NCI-H510A treated with DMSO at 0.1 percent for 48 hours (cell line): ENCODE measurements at regions not wholly inside any gene's neighbourhood (a gene's known extent, or its start where the extent isn't known, plus 50 kb on each side); places are given as distances from the start of the nearest gene placed in this dataset.
"Not testable (repeated sequence)": the region's sequence is repeated elsewhere in the genome, so short reads cannot be mapped to it uniquely, and the experiment has no call there.

Experiments
- DNase-seq: peaks from one replicate; lab custom pipeline; 2025; lab: John Stamatoyannopoulos, UW

DNA sequence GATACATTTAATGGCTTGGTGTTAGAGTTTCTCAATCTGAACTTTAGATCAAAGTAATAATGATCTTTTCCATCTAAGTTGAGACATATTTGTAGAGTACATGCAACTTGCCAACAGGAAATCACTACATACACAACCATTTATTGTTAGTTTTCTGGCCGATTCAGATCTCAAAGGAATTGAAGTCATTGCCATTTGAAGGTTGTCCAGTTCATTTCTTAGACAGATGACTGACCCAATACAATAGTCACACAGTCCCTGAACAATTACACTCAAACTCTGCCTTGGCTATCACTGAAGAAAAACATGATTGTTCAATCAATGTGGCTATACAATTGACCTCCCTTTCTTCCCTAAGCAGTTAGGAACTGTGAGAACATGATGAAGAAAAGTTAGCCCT, 753.2 kb upstream of the RIOK2 start:
- no peak for DNase-seq

DNA sequence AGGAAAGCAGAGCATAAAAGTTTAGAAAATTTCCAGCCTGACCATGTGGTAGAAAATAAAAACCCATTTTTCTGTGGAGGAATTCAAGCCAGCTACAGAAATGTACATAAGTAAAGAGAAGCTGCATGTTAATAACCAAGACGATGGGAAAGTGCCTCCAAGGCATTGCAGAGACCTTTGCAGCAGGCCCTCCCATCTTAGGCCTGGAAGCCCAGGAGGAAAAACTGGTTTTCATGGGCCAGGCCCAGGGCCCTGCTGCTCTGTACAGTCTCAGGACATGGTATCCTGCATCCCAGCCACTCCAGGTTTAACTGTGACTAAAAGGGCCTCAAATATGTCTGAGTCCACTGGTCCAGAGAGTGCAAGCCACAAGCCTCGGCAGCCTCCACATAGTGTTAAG, 754.8 kb upstream of the RIOK2 start:
- DNase-seq: no peak

- DNase-seq: no peak
Measured at GRCh38 chr5:97943036-97943435, 760.0 kb upstream of the RIOK2 start.

DNA sequence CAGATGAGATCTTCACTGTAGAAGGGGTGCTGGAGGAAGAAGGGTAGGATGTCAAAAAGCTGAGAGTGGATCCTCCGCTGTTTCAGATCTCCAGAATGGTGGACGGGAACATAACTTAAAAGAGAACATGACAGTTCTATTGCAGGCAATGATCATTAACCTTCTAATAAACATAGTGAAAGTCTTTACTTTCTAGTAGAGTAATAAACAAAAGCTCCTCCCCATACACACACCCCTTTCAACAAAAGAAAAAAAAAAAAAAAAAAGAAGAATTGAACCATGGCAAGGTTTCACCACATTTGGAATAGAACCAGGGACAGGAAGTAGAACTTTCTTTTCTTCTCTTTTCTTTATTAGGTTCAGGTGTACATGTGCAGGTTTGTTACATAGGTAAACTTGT, 768.1 kb upstream of the RIOK2 start:
- no peak for DNase-seq

DNA sequence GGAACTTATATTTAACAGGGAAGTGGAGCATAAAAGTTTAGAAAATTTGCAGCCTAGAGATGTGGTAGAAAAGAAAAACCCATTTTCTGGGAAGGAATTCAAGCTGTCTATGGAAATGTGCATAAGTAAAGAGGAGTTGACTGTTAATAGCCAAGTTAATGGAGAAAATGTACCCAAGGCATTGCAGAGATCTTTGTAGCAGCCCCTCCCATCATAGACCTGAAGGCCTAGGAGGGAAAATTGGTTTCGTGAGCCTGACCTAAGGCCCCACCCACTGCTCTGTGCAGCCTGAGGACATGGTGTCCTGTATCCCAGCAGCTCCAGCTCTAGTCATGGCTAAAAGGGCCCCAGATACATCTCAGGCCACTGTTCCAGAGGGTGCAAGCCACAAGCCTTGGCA, 772.4 kb upstream of the RIOK2 start:
- no peak for DNase-seq

DNA sequence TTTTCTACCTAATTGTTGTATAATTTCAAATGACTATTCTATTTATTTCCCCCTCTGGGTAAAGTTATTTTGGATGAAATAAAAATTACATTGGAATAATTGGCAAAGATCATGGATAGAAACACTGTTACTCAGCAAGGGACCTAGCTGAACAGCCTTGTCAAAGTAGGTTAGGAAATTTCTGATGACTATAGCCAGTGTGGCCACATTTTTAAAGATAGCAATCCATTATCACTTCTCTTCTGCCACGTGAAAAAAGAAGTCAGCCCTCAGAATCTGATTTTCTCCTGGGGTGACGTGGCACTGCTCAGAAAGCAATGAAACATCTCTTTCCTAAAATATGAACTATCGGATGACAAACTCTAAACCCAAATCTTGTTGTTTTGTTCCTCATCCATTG, 784.2 kb upstream of the RIOK2 start:
- no peak for DNase-seq

GRCh38 chr5:97968346-97968745, 785.3 kb upstream of the RIOK2 start:
- DNase-seq: no peak

- DNase-seq: no peak
Measured at GRCh38 chr5:97979740-97980139, 793.7 kb upstream of the RGMB start.

DNA sequence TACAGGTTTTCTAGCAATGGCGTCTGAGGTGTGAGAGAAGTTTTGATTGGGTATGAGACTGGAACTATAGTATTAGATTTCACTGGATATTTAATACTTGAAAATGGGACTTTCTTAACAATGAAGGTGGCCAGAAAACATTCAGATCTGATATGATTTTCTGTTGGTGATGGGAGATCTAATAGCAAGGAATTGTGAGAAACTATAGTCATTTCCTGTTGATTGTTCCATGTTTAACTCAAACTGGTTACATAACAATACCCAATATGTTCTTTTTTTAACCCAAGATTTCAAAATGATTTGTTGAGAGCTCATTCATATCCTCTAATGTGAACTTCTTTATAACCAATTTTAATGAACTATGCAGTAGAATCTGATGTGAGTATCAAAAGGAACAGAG, 793.2 kb upstream of the RGMB start:
- DNase-seq: no peak

GRCh38 chr5:97986069-97986468, 787.4 kb upstream of the RGMB start:
- no peak for DNase-seq

DNA sequence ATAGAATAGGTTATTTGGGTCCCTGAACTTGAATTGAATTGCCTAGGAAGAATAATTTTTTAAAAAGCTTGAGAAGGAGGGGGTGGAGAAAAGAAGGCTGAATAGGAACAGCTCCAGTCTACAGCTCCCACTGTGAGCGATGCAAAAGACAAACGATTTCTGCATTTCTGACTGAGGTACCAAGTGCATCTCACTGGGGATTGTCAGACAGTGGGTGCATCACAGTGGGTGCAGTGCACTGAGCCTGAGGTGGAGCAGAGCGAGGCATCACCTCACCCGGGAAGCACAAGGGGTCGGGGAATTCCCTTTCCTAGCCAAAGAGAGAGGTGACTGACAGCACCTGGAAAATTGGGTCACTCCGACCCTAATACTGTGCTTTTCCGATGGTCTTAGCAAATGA, 782.2 kb upstream of the RGMB start:
- DNase-seq: no peak

DNA sequence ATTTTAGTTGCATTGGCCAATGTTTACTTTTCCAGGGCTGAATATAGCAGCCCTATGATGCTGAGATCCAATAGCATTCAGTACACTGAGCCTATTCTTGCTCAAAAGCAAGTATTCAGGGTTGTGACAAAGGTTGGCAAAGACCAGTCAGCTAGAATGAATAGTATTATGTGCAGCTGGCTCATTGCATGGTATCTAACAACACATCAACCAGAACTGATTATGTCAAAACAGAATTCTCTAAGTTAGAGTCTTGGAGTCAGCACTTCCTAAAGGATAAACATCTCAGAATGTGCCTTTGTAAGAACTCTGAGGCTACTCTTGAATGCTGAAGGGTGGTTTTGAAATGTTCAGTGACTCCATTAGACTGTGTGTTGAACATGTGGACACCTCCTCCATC, 774.5 kb upstream of the RGMB start:
- DNase-seq: no peak

GRCh38 chr5:98004463-98004862, 769.0 kb upstream of the RGMB start:
- no peak for DNase-seq

DNA sequence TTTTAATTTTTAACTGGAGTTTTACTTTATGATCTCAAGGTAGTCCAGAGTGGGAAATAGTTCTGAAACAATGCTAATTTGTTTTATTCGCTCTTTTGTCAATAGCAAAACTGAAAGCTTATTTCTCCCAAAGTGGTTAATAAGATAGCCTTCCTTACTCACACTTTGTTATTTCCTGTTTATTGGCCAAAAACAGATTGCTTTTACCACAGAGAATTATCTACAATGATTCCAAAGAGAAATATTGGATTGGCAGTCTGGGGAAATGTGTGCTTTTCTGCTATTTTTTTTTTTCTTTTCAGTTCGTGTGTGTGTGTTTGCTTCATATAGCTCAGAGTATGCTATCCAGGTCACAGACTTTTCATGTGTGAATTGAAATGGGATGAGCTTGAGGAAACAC, 756.7 kb upstream of the RGMB start:
- no peak for DNase-seq

GRCh38 chr5:98030273-98030672, 743.2 kb upstream of the RGMB start:
- not testable (repeated sequence) for DNase-seq

DNA sequence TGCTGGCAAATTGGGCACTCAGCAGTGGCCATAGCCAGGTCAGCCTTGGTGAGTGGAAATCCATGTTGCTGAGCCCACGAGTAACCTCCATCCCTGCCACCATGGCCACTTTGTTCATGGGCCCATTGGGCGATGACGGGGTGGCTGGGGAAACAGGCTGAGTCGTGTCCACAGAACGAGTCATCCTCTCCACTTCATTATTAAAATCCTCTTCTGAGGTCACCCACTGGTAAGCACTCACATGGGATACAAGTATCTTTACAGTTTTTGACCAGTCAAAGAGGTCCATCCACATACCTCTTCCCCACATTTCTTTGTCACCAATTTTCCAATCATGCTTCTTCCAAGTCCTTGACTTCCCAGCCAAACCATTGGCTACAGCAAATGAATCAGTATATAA, 742.4 kb upstream of the RGMB start:
- not testable (repeated sequence) for DNase-seq

DNA sequence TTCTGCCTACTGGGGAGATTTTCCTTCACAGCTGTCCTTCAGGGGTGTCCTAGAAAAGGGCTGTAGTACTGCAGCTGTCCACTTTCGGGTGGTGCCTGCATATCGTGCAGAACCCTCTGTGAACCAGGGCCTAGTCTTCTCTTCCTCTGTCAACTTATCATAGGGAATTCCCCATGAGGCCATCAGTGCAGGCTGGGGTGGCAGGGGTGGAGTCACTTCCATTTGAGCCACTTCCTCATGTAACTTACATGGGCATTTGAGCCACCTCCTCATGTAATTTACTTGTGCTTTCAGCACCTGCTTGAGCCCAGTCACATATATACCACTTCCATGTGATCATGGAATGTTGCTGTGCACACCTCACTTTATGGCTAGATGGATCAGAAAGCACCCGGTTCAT, 742.0 kb upstream of the RGMB start:
- no peak for DNase-seq

- no peak for DNase-seq
Measured at GRCh38 chr5:98031926-98032325, 741.5 kb upstream of the RGMB start.

- no peak for DNase-seq
Measured at GRCh38 chr5:98041661-98042060, 731.8 kb upstream of the RGMB start.

GRCh38 chr5:98042521-98042920, 730.9 kb upstream of the RGMB start:
- DNase-seq: no peak

- no peak for DNase-seq
Measured at GRCh38 chr5:98042961-98043360, 730.5 kb upstream of the RGMB start.

GRCh38 chr5:98050583-98050982, 722.9 kb upstream of the RGMB start:
- DNase-seq: no peak

DNA sequence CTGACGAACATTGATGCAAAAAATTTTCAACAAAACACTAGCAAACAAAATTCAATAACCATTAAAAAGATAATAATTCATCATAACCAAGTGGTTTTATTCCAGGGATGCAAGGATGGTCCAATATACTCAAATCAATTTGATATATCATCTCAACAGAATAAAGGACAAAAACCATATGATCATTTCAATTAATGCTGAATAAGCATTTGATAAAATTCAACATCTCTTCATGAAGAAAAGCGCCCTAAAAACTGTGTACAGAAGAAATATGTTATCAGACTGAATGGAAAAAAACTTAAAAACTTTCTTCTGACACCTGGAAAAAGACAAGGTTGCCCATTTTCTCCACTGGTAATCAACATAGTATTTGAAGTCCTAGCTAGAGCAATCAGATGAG, 720.3 kb upstream of the RGMB start:
- DNase-seq: no peak

GRCh38 chr5:98060148-98060547, 713.3 kb upstream of the RGMB start:
- DNase-seq: no peak

GRCh38 chr5:98064118-98064685, 709.3 kb upstream of the RGMB start:
- DNase-seq: no peak
